ENCODE measurements at regions not wholly inside any gene's neighbourhood (a gene's known extent, or its start where the extent isn't known, plus 50 kb on each side); places are given as distances from the start of the nearest gene placed in this dataset.
"Not testable (repeated sequence)": the region's sequence is repeated elsewhere in the genome, so short reads cannot be mapped to it uniquely, and the experiment has no call there.

GRCh38 chrX:39480963-39481362, 616.8 kb downstream of the BCOR start:
- Histone ChIP-seq H3K36me3 (ENCODE audit: control insufficient read depth, insufficient read depth, low read length) (no peaks in the 10 kb centered on the region), H3K4me1 (ENCODE audit: control insufficient read depth, insufficient read depth, low read length, poor library complexity, severe bottlenecking) (peaks cover 2% of the 10 kb centered on the region), H3K27me3 (replicated peaks; ENCODE audit: control insufficient read depth, insufficient read depth, low read length, poor library complexity, severe bottlenecking) (no peaks in the 10 kb centered on the region), H3K27ac (ENCODE audit: insufficient read depth, low read length, poor library complexity, severe bottlenecking) (no peak overlapping the region), H3K4me3 (ENCODE audit: insufficient read depth, low read depth, low read length, poor library complexity, severe bottlenecking) (no peak overlapping the region), H3K9me3 (ENCODE audit: control insufficient read depth, low read length) (no peaks in the 10 kb centered on the region)
- DNase-seq = no peak

DNA sequence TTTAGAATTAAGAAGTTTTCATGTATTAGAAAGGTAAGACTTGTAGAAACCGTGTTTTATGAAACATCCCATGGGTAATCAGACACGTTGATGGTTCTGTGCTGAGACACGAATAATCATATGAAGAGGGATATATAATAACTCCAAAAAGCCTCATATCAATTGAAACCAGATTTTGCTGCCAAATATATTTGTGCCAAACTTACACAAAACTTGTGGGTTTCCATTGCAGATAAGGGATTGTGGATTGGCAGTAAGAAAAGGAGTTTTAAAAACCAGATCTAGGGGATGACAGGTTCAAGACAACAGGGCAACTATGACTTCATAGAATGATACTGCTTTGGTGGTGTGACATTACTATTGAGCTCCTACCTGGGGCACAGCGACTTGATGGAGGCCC, 616.1 kb downstream of the BCOR start:
- Histone ChIP-seq H3K4me3 (ENCODE audit: insufficient read depth, low read depth, low read length, poor library complexity, severe bottlenecking) (no peak overlapping the region), H3K36me3 (ENCODE audit: control insufficient read depth, insufficient read depth, low read length) (no peaks in the 10 kb centered on the region), H3K4me1 (ENCODE audit: control insufficient read depth, insufficient read depth, low read length, poor library complexity, severe bottlenecking) (peaks cover 2% of the 10 kb centered on the region), H3K27me3 (replicated peaks; ENCODE audit: control insufficient read depth, insufficient read depth, low read length, poor library complexity, severe bottlenecking) (no peaks in the 10 kb centered on the region), H3K9me3 (ENCODE audit: control insufficient read depth, low read length) (no peaks in the 10 kb centered on the region), H3K27ac (ENCODE audit: insufficient read depth, low read length, poor library complexity, severe bottlenecking) (no peak overlapping the region)
- DNase-seq = no peak

- Histone ChIP-seq H3K36me3 (ENCODE audit: control insufficient read depth, insufficient read depth, low read length) (no peaks in the 10 kb centered on the region), H3K27me3 (replicated peaks; ENCODE audit: control insufficient read depth, insufficient read depth, low read length, poor library complexity, severe bottlenecking) (no peaks in the 10 kb centered on the region), H3K4me1 (ENCODE audit: control insufficient read depth, insufficient read depth, low read length, poor library complexity, severe bottlenecking) (no peaks in the 10 kb centered on the region), H3K4me3 (ENCODE audit: insufficient read depth, low read depth, low read length, poor library complexity, severe bottlenecking) (no peak overlapping the region), H3K9me3 (ENCODE audit: control insufficient read depth, low read length) (no peaks in the 10 kb centered on the region), H3K27ac (ENCODE audit: insufficient read depth, low read length, poor library complexity, severe bottlenecking) (no peak overlapping the region)
- no peak for DNase-seq
Observed at GRCh38 chrX:39484159-39485068, 613.3 kb downstream of the BCOR start.

DNA sequence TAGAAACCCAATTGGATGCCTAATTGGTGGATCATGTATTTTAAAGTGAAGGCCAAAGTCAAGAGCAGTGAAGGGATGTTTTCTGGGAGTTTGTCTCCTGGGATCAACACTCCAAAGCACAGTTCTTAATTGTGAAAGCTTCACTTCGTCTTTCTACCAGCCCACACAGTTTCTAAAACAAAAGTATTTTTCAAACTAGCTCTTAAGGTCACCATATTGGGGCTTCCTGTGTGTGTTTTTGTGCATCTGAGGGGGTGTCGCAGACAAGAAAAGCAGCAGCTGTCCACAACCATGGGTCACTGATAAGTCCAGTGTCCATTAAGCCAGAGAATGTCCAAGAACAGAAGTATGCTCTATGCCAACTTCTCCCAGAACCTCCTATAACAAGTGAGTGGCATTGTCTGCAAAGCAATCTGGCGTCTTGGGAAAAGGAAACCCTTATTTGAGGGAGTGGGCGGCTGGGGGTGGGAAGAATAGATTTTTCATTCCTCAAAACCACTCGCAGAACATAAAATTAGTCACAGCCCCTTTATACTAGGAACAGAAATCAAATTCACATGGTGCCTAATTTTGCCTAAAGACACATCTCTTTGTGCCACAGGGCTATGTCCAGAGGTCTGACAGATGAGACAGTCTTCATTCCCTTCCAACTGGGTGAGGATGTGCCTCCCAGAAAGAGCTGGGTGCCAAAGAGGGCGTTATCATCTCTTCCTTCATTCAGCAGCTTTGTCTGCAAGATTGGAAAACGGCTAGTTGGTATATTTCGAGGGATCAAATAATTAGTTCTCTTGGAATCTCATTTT, 610.4 kb downstream of the BCOR start:
- Histone ChIP-seq H3K9me3 (ENCODE audit: control insufficient read depth, low read length) (no peaks in the 10 kb centered on the region), H3K4me3 (ENCODE audit: insufficient read depth, low read depth, low read length, poor library complexity, severe bottlenecking) (no peak overlapping the region), H3K4me1 (ENCODE audit: control insufficient read depth, insufficient read depth, low read length, poor library complexity, severe bottlenecking) (peaks cover 4% of the 10 kb centered on the region), H3K27ac (ENCODE audit: insufficient read depth, low read length, poor library complexity, severe bottlenecking) (no peak overlapping the region), H3K27me3 (replicated peaks; ENCODE audit: control insufficient read depth, insufficient read depth, low read length, poor library complexity, severe bottlenecking) (no peaks in the 10 kb centered on the region), H3K36me3 (ENCODE audit: control insufficient read depth, insufficient read depth, low read length) (no peaks in the 10 kb centered on the region)
- no peak for DNase-seq

DNA sequence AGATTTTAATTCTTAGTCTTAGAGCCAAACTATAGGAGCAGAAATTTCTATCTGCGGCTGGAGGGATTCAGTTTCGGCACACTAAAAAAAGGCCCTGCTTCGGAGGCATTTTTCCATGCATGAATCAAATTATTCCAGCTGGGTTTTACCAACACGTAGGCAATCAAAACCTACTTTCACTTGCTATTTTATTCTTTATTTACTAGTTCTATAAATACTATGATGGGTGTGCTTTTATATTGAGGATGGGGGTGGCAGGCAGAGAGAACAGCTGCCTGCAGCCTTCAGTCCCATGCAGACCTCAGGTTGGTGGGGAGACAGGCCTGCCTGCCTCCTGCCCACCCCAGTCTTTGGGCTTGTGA, 609.8 kb downstream of the BCOR start:
- H3K36me3 ChIP-seq (ENCODE audit: control insufficient read depth, insufficient read depth, low read length) = no peaks in the 10 kb centered on the region
- no peak overlapping the region for H3K4me3 ChIP-seq (ENCODE audit: insufficient read depth, low read depth, low read length, poor library complexity, severe bottlenecking)
- H3K27me3 ChIP-seq (replicated peaks; ENCODE audit: control insufficient read depth, insufficient read depth, low read length, poor library complexity, severe bottlenecking) = no peaks in the 10 kb centered on the region
- H3K27ac ChIP-seq (ENCODE audit: insufficient read depth, low read length, poor library complexity, severe bottlenecking) = no peak overlapping the region
- DNase-seq = no peak
- H3K4me1 ChIP-seq (ENCODE audit: control insufficient read depth, insufficient read depth, low read length, poor library complexity, severe bottlenecking) = peaks cover 4% of the 10 kb centered on the region
- H3K9me3 ChIP-seq (ENCODE audit: control insufficient read depth, low read length) = no peaks in the 10 kb centered on the region

DNA sequence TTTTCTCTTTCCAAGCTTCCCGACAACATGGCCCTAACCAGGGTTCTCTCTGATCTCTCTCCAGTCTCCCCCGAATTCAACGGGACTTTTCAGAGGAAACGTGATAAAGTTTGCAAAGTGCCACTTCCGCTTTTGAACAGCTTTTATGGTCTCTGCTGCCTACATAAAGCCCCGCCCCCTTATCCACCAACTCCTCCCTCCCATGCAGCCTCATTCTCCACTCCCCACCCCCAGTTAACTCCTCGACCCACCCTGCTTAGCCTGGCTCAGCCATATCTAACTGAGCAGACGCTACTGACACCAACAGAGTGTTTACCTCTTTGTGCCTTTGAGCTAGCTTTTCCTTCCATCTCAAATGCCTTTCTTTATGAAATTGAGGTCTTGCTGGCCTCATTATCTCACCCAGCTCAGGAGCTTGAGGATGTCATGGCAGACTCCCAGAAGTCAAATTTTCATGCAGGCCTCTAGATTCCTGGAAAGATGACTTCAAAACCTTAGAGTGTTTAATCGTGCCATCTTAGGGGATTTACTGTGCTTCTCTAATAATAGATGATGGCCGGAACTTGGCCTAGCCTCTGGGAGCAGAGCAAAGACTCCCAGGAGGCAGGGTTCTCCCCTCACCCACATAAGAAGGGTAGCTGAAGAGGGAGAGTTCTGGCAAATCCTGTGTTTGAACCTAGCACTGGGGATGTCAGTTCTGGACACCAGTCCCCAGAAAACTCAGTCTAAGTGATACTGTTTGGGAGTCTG, 606.0 kb downstream of the BCOR start:
- Histone ChIP-seq H3K36me3 (ENCODE audit: control insufficient read depth, insufficient read depth, low read length) (no peaks in the 10 kb centered on the region), H3K27ac (ENCODE audit: insufficient read depth, low read length, poor library complexity, severe bottlenecking) (no peak overlapping the region), H3K27me3 (replicated peaks; ENCODE audit: control insufficient read depth, insufficient read depth, low read length, poor library complexity, severe bottlenecking) (no peaks in the 10 kb centered on the region), H3K4me1 (ENCODE audit: control insufficient read depth, insufficient read depth, low read length, poor library complexity, severe bottlenecking) (peaks cover 4% of the 10 kb centered on the region), H3K4me3 (ENCODE audit: insufficient read depth, low read depth, low read length, poor library complexity, severe bottlenecking) (no peak overlapping the region), H3K9me3 (ENCODE audit: control insufficient read depth, low read length) (no peaks in the 10 kb centered on the region)
- DNase-seq = peak in 2 of 3 donors; percentile 11 to 17

DNA sequence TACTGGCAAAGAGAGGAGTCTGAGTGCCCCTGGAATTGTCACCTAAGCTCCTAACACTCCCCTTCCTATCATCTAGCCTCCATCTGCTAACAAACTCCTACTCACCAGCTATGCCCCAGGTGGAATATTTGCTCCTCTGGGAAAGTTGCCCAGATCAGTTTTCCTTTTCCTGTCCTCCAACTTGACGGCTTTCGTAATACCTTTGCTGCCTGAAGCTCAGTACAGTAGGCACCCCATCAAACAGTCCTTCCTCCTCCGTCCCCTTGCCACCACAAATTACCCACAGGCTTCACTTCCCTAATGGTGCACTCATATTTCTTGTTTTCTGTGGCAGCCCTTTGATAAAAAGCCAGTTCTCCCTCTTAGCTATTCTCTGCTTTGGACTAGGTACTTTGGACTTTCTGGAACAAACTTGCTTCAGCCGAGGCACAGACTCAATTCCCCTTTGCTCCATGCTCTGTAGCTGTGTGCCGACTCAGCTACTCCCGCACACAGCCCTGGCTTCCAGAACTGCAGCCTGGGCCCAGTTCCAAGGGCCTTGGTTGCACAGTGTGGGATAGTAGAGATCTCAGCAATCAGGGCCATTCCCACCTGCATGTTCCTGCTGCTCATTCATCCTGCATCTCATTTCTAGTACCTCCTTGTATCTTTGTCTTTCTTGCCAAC, 605.1 kb downstream of the BCOR start:
- H3K27me3 ChIP-seq (replicated peaks; ENCODE audit: control insufficient read depth, insufficient read depth, low read length, poor library complexity, severe bottlenecking) = no peaks in the 10 kb centered on the region

GRCh38 chrX:39493168-39493567, 604.6 kb downstream of the BCOR start:
- Histone ChIP-seq H3K27me3 (replicated peaks; ENCODE audit: control insufficient read depth, insufficient read depth, low read length, poor library complexity, severe bottlenecking) (no peaks in the 10 kb centered on the region), H3K27ac (ENCODE audit: insufficient read depth, low read length, poor library complexity, severe bottlenecking) (no peak overlapping the region)

More for the DNA sequence above, 605.1 kb downstream of the BCOR start:
- H3K9me3 ChIP-seq (ENCODE audit: control insufficient read depth, low read length) = no peaks in the 10 kb centered on the region
- H3K4me1 ChIP-seq (ENCODE audit: control insufficient read depth, insufficient read depth, low read length, poor library complexity, severe bottlenecking) = peaks cover 4% of the 10 kb centered on the region
- no peak for DNase-seq
- H3K36me3 ChIP-seq (ENCODE audit: control insufficient read depth, insufficient read depth, low read length) = no peaks in the 10 kb centered on the region
- no peak overlapping the region for H3K4me3 ChIP-seq (ENCODE audit: insufficient read depth, low read depth, low read length, poor library complexity, severe bottlenecking)
- no peak overlapping the region for H3K27ac ChIP-seq (ENCODE audit: insufficient read depth, low read length, poor library complexity, severe bottlenecking)

DNA sequence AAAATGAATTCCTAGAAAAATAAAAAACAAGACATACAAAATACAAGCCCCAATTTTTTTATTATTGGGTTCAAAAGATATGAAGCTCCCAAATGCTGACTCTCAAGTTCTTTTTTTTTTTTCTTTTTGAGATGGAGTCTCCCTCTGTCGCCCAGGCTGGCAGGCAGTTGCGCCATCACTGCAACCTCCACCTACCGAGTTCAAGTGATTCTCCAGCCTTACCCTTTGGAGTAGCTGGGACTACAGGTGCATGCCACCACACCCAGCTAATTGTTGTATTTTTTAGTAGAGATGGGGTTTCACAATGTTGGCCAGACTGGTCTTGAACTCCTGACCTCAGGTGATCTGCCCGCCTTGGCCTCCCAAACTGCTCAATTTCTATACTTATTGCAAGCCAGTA, 600.6 kb downstream of the BCOR start:
- not testable (repeated sequence) for H3K27me3 ChIP-seq (replicated peaks; ENCODE audit: control insufficient read depth, insufficient read depth, low read length, poor library complexity, severe bottlenecking); H3K4me3 ChIP-seq (ENCODE audit: insufficient read depth, low read depth, low read length, poor library complexity, severe bottlenecking); H3K4me1 ChIP-seq (ENCODE audit: control insufficient read depth, insufficient read depth, low read length, poor library complexity, severe bottlenecking); DNase-seq; H3K9me3 ChIP-seq (ENCODE audit: control insufficient read depth, low read length); H3K27ac ChIP-seq (ENCODE audit: insufficient read depth, low read length, poor library complexity, severe bottlenecking); H3K36me3 ChIP-seq (ENCODE audit: control insufficient read depth, insufficient read depth, low read length)

More at GRCh38 chrX:39493168-39493567, 604.6 kb downstream of the BCOR start:
- Histone ChIP-seq H3K4me1 (ENCODE audit: control insufficient read depth, insufficient read depth, low read length, poor library complexity, severe bottlenecking) (peaks cover 4% of the 10 kb centered on the region), H3K9me3 (ENCODE audit: control insufficient read depth, low read length) (no peaks in the 10 kb centered on the region), H3K36me3 (ENCODE audit: control insufficient read depth, insufficient read depth, low read length) (no peaks in the 10 kb centered on the region), H3K4me3 (ENCODE audit: insufficient read depth, low read depth, low read length, poor library complexity, severe bottlenecking) (no peak overlapping the region)
- DNase-seq = no peak
